ENCODE measurements at regions not wholly inside any gene's neighbourhood (a gene's known extent, or its start where the extent isn't known, plus 50 kb on each side); places are given as distances from the start of the nearest gene placed in this dataset.
A peak's percentile ranks its signal among the peaks of the same experiment; 100 is the strongest.
"Not testable (repeated sequence)": the region's sequence is repeated elsewhere in the genome, so short reads cannot be mapped to it uniquely, and the experiment has no call there.

DNA sequence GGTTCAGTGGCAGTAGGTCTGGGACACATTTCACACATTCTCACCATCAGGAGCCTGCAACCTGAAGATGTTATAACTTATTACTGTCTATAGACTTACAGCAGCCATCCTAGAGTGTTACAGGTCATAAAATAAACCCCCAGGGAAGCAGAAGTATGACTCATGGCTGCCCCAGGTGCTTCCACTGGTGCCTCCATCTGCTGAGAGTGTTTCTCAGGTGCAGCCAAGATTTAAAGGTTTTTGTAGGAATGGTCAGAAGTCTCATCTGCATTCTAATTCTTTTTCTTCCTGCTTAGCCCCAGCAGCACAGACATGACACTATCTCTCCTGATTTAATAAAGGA is 1319.6 kb downstream of the RPIA start:
- intact Hi-C loops (cut with micrococcal nuclease); CTCF ChIA-PET (ENCODE audit: partially characterized antibody): not testable (repeated sequence)

DNA sequence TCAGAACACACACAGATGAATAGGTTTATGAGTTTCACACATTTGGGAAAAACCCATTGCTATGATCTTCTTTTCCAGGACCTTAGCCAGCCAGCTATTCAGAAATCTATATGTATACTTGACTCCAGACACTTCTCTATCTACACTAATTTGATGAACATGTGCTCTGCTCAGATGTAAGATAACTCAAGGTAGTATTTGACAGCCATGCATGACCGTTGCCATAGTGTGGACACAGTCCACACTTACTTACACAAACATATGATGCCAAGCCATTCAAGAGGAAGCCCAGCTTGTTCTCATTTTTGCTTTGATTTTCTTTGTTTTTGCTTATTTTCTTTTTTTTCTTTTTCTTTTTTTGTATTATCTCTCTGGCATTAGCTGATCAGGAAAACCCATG is 1328.4 kb downstream of the RPIA start:
- H3K27ac Mint-ChIP-seq; H3K4me3 ChIP-seq (ENCODE audit: low read length in 2 of 2); H3K4me1 Mint-ChIP-seq; H3K9me3 Mint-ChIP-seq; H3K36me3 ChIP-seq (ENCODE audit: insufficient read depth, low read length); POLR2A ChIA-PET (ENCODE audit: partially characterized antibody); H3K27me3 ChIP-seq (ENCODE audit: insufficient read depth, low read length); H3K27ac ChIP-seq (ENCODE audit: low read depth, low read length); intact Hi-C loops (cut with micrococcal nuclease); CTCF ChIA-PET (ENCODE audit: partially characterized antibody); H3K27me3 Mint-ChIP-seq; H3K36me3 Mint-ChIP-seq; H3K4me3 Mint-ChIP-seq; H3K9me3 ChIP-seq (ENCODE audit: control insufficient read depth in 1 of 2, low read length in 2 of 2); DNase-seq; H3K4me1 ChIP-seq (ENCODE audit: insufficient read depth, low read length): not testable (repeated sequence)

More for the DNA sequence above, 1319.6 kb downstream of the RPIA start:
- DNase-seq; H3K4me1 Mint-ChIP-seq; H3K36me3 ChIP-seq (ENCODE audit: insufficient read depth, low read length); H3K27me3 ChIP-seq (ENCODE audit: insufficient read depth, low read length); H3K4me1 ChIP-seq (ENCODE audit: insufficient read depth, low read length); POLR2A ChIA-PET (ENCODE audit: partially characterized antibody); H3K4me3 ChIP-seq (ENCODE audit: low read length in 2 of 2); H3K27ac ChIP-seq (ENCODE audit: low read depth, low read length); H3K27me3 Mint-ChIP-seq; H3K27ac Mint-ChIP-seq; H3K9me3 ChIP-seq (ENCODE audit: control insufficient read depth in 1 of 2, low read length in 2 of 2); H3K9me3 Mint-ChIP-seq; H3K36me3 Mint-ChIP-seq; H3K4me3 Mint-ChIP-seq: not testable (repeated sequence)

- H3K4me3 Mint-ChIP-seq; DNase-seq; CTCF ChIA-PET (ENCODE audit: partially characterized antibody); intact Hi-C loops (cut with micrococcal nuclease); H3K9me3 ChIP-seq (ENCODE audit: control insufficient read depth in 1 of 2, low read length in 2 of 2); H3K36me3 ChIP-seq (ENCODE audit: insufficient read depth, low read length); H3K4me1 Mint-ChIP-seq; POLR2A ChIA-PET (ENCODE audit: partially characterized antibody); H3K4me3 ChIP-seq (ENCODE audit: low read length in 2 of 2); H3K9me3 Mint-ChIP-seq; H3K36me3 Mint-ChIP-seq; H3K27me3 ChIP-seq (ENCODE audit: insufficient read depth, low read length); H3K27ac ChIP-seq (ENCODE audit: low read depth, low read length); H3K27ac Mint-ChIP-seq; H3K4me1 ChIP-seq (ENCODE audit: insufficient read depth, low read length); H3K27me3 Mint-ChIP-seq: not testable (repeated sequence)
These were observed 1329.8 kb downstream of the RPIA start for GRCh38 chr2:90021234-90021633.

GRCh38 chr2:90027231-90027643 is 1335.8 kb downstream of the RPIA start:
- intact Hi-C loops (cut with micrococcal nuclease); H3K4me3 Mint-ChIP-seq; H3K36me3 Mint-ChIP-seq; H3K27ac Mint-ChIP-seq; H3K4me1 Mint-ChIP-seq; H3K9me3 Mint-ChIP-seq; H3K27me3 Mint-ChIP-seq; H3K4me1 ChIP-seq (ENCODE audit: insufficient read depth, low read length); H3K36me3 ChIP-seq (ENCODE audit: insufficient read depth, low read length); H3K27ac ChIP-seq (ENCODE audit: low read depth, low read length); H3K4me3 ChIP-seq (ENCODE audit: low read length in 2 of 2); DNase-seq; CTCF ChIA-PET (ENCODE audit: partially characterized antibody); POLR2A ChIA-PET (ENCODE audit: partially characterized antibody); H3K9me3 ChIP-seq (ENCODE audit: control insufficient read depth in 1 of 2, low read length in 2 of 2); H3K27me3 ChIP-seq (ENCODE audit: insufficient read depth, low read length): not testable (repeated sequence)

DNA sequence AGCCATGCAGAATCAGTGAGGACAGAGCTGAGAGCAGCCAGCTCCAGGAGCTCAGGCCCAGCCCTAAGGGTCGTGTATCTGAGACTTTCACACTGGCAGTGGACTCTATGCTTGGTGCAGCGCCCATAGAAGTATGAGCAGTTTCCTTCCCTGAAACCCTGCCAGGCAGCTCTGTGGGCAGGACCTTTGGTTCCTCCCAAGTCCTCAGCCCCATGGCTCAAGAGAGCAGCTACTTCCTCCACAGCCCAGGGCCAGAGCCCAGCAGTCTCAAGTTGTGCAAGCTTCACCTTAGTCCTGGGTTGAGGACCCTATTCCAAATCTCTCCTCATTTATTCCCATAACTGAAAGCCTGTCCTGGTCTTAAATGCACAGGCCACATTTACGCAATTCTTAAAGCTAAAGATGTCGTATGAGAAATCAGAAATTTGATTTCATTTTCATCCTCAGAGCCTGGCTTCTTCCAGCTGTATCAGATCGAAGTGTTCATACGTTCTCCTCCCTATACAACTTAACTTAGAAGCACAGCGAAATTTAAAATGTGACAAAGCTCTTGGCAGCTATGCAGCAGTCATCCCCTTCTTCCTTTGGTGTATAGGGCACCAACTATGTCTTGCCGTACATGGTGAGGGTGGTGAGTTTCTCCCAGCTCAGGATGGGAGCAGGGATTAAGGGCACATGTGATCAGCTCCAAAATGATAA is 1337.1 kb downstream of the RPIA start:
- H3K9me3 Mint-ChIP-seq; H3K27me3 ChIP-seq (ENCODE audit: insufficient read depth, low read length); CTCF ChIA-PET (ENCODE audit: partially characterized antibody); H3K27ac ChIP-seq (ENCODE audit: low read depth, low read length); H3K36me3 Mint-ChIP-seq; H3K4me1 ChIP-seq (ENCODE audit: insufficient read depth, low read length); POLR2A ChIA-PET (ENCODE audit: partially characterized antibody); H3K27ac Mint-ChIP-seq; DNase-seq; H3K4me1 Mint-ChIP-seq; H3K27me3 Mint-ChIP-seq; intact Hi-C loops (cut with micrococcal nuclease); H3K4me3 ChIP-seq (ENCODE audit: low read length in 2 of 2); H3K9me3 ChIP-seq (ENCODE audit: control insufficient read depth in 1 of 2, low read length in 2 of 2); H3K36me3 ChIP-seq (ENCODE audit: insufficient read depth, low read length): not testable (repeated sequence)
- H3K4me3 Mint-ChIP-seq, result peak overlapping the region in 1 of 8 donors; percentile 35

GRCh38 chr2:90029080-90029428 is 1337.6 kb downstream of the RPIA start:
- CTCF ChIA-PET (ENCODE audit: partially characterized antibody); H3K27ac ChIP-seq (ENCODE audit: low read depth, low read length); DNase-seq; POLR2A ChIA-PET (ENCODE audit: partially characterized antibody); H3K27me3 Mint-ChIP-seq; H3K4me3 ChIP-seq (ENCODE audit: low read length in 2 of 2); H3K36me3 ChIP-seq (ENCODE audit: insufficient read depth, low read length); intact Hi-C loops (cut with micrococcal nuclease); H3K9me3 Mint-ChIP-seq; H3K27me3 ChIP-seq (ENCODE audit: insufficient read depth, low read length); H3K4me1 Mint-ChIP-seq; H3K9me3 ChIP-seq (ENCODE audit: control insufficient read depth in 1 of 2, low read length in 2 of 2); H3K36me3 Mint-ChIP-seq; H3K27ac Mint-ChIP-seq; H3K4me1 ChIP-seq (ENCODE audit: insufficient read depth, low read length): not testable (repeated sequence)
- peak overlapping the region in 1 of 8 donors; percentile 35 for H3K4me3 Mint-ChIP-seq

DNA sequence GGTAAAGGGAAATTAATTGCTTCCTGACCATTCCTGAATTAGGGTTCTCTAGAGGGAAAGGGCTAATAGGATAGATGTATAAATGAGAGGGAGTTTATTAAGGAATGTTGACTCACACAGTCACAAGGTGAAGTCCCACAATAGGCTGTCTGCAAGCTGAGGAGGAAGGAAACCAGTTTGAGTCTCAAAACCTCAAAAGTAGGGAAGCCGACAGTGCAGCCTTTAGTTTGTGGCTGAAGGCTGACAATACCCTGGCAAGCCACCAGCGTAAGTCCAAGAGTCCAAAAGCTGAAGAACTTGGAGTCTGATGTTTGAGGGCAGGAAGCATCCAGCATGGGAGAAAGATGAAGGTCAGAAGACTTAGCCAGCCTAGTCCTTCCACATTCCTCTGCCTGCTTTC is 1340.8 kb downstream of the RPIA start:
- H3K27me3 ChIP-seq (ENCODE audit: insufficient read depth, low read length); CTCF ChIA-PET (ENCODE audit: partially characterized antibody); intact Hi-C loops (cut with micrococcal nuclease); DNase-seq; H3K27me3 Mint-ChIP-seq; POLR2A ChIA-PET (ENCODE audit: partially characterized antibody); H3K36me3 Mint-ChIP-seq; H3K27ac Mint-ChIP-seq; H3K9me3 ChIP-seq (ENCODE audit: control insufficient read depth in 1 of 2, low read length in 2 of 2); H3K9me3 Mint-ChIP-seq; H3K36me3 ChIP-seq (ENCODE audit: insufficient read depth, low read length); H3K4me1 Mint-ChIP-seq; H3K4me1 ChIP-seq (ENCODE audit: insufficient read depth, low read length); H3K27ac ChIP-seq (ENCODE audit: low read depth, low read length); H3K4me3 ChIP-seq (ENCODE audit: low read length in 2 of 2); H3K4me3 Mint-ChIP-seq: not testable (repeated sequence)

DNA sequence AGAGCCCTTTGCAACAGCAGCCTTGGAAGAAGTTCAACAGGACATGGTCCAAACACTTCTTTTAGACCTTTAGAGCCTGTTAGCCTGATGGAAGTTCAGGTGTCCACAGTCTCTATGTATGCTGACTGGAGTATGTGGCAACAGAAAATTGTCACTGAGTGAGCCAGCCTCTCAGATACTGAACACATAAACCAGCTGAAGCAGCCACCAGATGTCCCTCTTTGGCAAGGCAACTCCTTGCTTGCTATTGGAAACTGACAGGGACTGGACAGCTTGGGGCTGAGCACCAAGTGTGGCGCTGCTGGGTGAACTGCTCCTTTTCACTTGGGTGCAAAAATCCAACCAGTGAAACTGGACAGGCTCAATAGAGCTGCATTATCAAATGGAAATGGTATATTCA is 1344.9 kb downstream of the RPIA start:
- H3K4me1 ChIP-seq (ENCODE audit: insufficient read depth, low read length); H3K27me3 Mint-ChIP-seq; H3K27ac ChIP-seq (ENCODE audit: low read depth, low read length); H3K9me3 ChIP-seq (ENCODE audit: control insufficient read depth in 1 of 2, low read length in 2 of 2); CTCF ChIA-PET (ENCODE audit: partially characterized antibody); POLR2A ChIA-PET (ENCODE audit: partially characterized antibody); H3K27me3 ChIP-seq (ENCODE audit: insufficient read depth, low read length); H3K9me3 Mint-ChIP-seq; H3K36me3 Mint-ChIP-seq; H3K36me3 ChIP-seq (ENCODE audit: insufficient read depth, low read length); intact Hi-C loops (cut with micrococcal nuclease); H3K4me3 ChIP-seq (ENCODE audit: low read length in 2 of 2); H3K4me3 Mint-ChIP-seq; H3K4me1 Mint-ChIP-seq; H3K27ac Mint-ChIP-seq; DNase-seq: not testable (repeated sequence)

Data from CD4-positive, alpha-beta memory T cell (primary cell).